IMR-90 (cell line): ENCODE measurements at regions not wholly inside any gene's neighbourhood (a gene's known extent, or its start where the extent isn't known, plus 50 kb on each side); places are given as distances from the start of the nearest gene placed in this dataset.

Source experiments
- ATAC-seq: fragments of 200-7000 bp; cut with Tn5 transposase; 2 replicates; pipeline ENCODE4 v1.9.1; 2020; ENCODE audit warnings: low read depth, mild to moderate bottlenecking, moderate library complexity
- BruUV-seq: library from RNA; stranded (reverse); fragments of 400-500 nt; replicated peaks from 2 replicates; lab custom pipeline; 2021; lab: Mats Ljungman, UMichigan
- CTCF ChIA-PET: fragments of 300-600 bp; formaldehyde crosslinking; extraction: SDS; loops from one replicate; lab custom pipeline; 2021; ENCODE audit warnings: antibody characterized with exemption; lab: Yijun Ruan, JAX
- POLR2A ChIA-PET: fragments of 300-600 bp; sonication (Branson Sonifier 250); formaldehyde crosslinking; loops from one replicate; lab custom pipeline; 2022; ENCODE audit warnings: antibody characterized with exemption; ENCODE audit not compliant: unreplicated experiment; lab: Charles Lee
- DNase-seq: peaks from one replicate; pipeline ENCODE4 v3.0.0; 2013
- H2AFZ ChIP-seq: replicated peaks from 2 replicates; pipeline ENCODE3; 2013; ENCODE audit warnings: low read length, mild to moderate bottlenecking; ENCODE audit not compliant: poor library complexity
- H2AK5ac ChIP-seq: 2 replicates; pipeline ENCODE4 v1.6.1; 2013; ENCODE audit warnings: low read depth, low read length, inconsistent platforms
- H2AK9ac ChIP-seq: replicated peaks from 2 replicates; pipeline ENCODE3; 2013; ENCODE audit warnings: mild to moderate bottlenecking, low read depth, low read length, moderate library complexity; ENCODE audit not compliant: poor library complexity
- H2BK120ac ChIP-seq: 2 replicates; pipeline ENCODE4 v1.6.1; 2013; ENCODE audit warnings: low read depth, low read length, inconsistent platforms
- H2BK15ac ChIP-seq: 3 replicates; pipeline ENCODE4 v1.6.1; 2013; ENCODE audit warnings: low read depth, low read length, inconsistent platforms
- H2BK20ac ChIP-seq: 2 replicates; pipeline ENCODE4 v1.6.1; 2013; ENCODE audit warnings: low read depth, mild to moderate bottlenecking, inconsistent platforms, low read length, moderate library complexity
- H2BK5ac ChIP-seq: 2 replicates; pipeline ENCODE4 v1.6.1; 2013; ENCODE audit warnings: mild to moderate bottlenecking, low read depth, low read length, inconsistent platforms; ENCODE audit not compliant: poor library complexity, severe bottlenecking
- H3K14ac ChIP-seq: replicated peaks from 2 replicates; pipeline ENCODE4 v1.6.1; 2013; ENCODE audit warnings: low read depth, low read length, inconsistent platforms
- H3K18ac ChIP-seq: 2 replicates; pipeline ENCODE4 v1.6.1; 2013; ENCODE audit warnings: low read depth, low read length, control low read depth
- H3K23ac ChIP-seq: 2 replicates; pipeline ENCODE4 v1.6.1; 2013; ENCODE audit warnings: low read depth, low read length, inconsistent platforms
- H3K27ac ChIP-seq: 2 replicates; pipeline ENCODE4 v1.5.1; 2013; ENCODE audit warnings: mild to moderate bottlenecking, control low read depth, low read length; ENCODE audit not compliant: insufficient read depth
- H3K27me3 ChIP-seq: 2 replicates; pipeline ENCODE4 v1.6.1; 2013; ENCODE audit warnings: low read length; ENCODE audit not compliant: control insufficient read depth, insufficient read depth
- H3K36me3 ChIP-seq: 2 replicates; pipeline ENCODE4 v1.6.1; 2013; ENCODE audit warnings: low read length, mixed read lengths; ENCODE audit not compliant: control insufficient read depth, insufficient read depth
- H3K4ac ChIP-seq: 2 replicates; pipeline ENCODE4 v1.6.1; 2013; ENCODE audit warnings: low read depth, low read length, inconsistent platforms
- H3K4me1 ChIP-seq: 2 replicates; pipeline ENCODE4 v1.6.1; 2013; ENCODE audit warnings: low read length, mixed read lengths; ENCODE audit not compliant: control insufficient read depth, insufficient read depth
- H3K4me2 ChIP-seq: 2 replicates; pipeline ENCODE4 v1.6.1; 2013; ENCODE audit warnings: low read depth, mild to moderate bottlenecking, control low read depth, low read length, moderate library complexity
- H3K4me3 ChIP-seq: 2 replicates; pipeline ENCODE4 v1.5.1; 2013; ENCODE audit warnings: low read depth, mild to moderate bottlenecking, control low read depth, low read length, moderate library complexity; ENCODE audit not compliant: insufficient read depth
- H3K56ac ChIP-seq: 2 replicates; pipeline ENCODE4 v1.6.1; 2013; ENCODE audit warnings: low read length, inconsistent platforms; ENCODE audit not compliant: insufficient read depth; ENCODE audit errors: extremely low read depth
- H3K79me1 ChIP-seq, 2 experiments: 2 replicates each; pipeline ENCODE4 v1.6.1; 2013; ENCODE audit warnings: low read length in 2 of 2, inconsistent platforms in 1 of 2, low read depth in 1 of 2
- H3K9ac ChIP-seq: 2 replicates; pipeline ENCODE4 v1.6.1; 2013; ENCODE audit warnings: low read depth, low read length, control low read depth
- H3K9me1 ChIP-seq: 2 replicates; pipeline ENCODE4 v1.6.1; 2013; ENCODE audit warnings: low read length, inconsistent platforms; ENCODE audit not compliant: insufficient read depth
- H3K9me3 ChIP-seq: 2 replicates; pipeline ENCODE4 v1.6.1; 2013; ENCODE audit warnings: low read length; ENCODE audit not compliant: control insufficient read depth, insufficient read depth
- H4K20me1 ChIP-seq: 2 replicates; pipeline ENCODE4 v1.6.1; 2013; ENCODE audit warnings: low read length, inconsistent platforms; ENCODE audit not compliant: insufficient read depth
- H4K5ac ChIP-seq: 2 replicates; pipeline ENCODE4 v1.6.1; 2013; ENCODE audit warnings: mild to moderate bottlenecking, low read depth, low read length, control low read depth
- H4K8ac ChIP-seq, 2 experiments: 2 replicates each; pipeline ENCODE4 v1.6.1; 2013; ENCODE audit warnings: low read depth in 2 of 2, low read length in 2 of 2, control low read depth in 1 of 2, inconsistent platforms in 1 of 2
- H4K91ac ChIP-seq: 2 replicates; pipeline ENCODE4 v1.6.1; 2013; ENCODE audit warnings: low read depth, low read length, inconsistent platforms; ENCODE audit not compliant: insufficient read depth
- BHLHE40 ChIP-seq: fragments of 150-350 bp; IDR thresholded peaks from 2 replicates; pipeline ENCODE4 v1.6.1; 2016; ENCODE audit warnings: mild to moderate bottlenecking, low read depth, low read length
- CEBPB ChIP-seq: IDR thresholded peaks from 2 replicates; pipeline ENCODE4 v1.6.1; 2012; ENCODE audit warnings: low read depth, low read length, improper control_type of control experiment
- CHD1 ChIP-seq: IDR thresholded peaks from 2 replicates; pipeline ENCODE4 v1.6.1; 2012; ENCODE audit warnings: low read depth, low read length, improper control_type of control experiment
- MAFK ChIP-seq: IDR thresholded peaks from 2 replicates; pipeline ENCODE4 v1.6.1; 2012; ENCODE audit warnings: low read depth, low read length, improper control_type of control experiment
- MAZ ChIP-seq: IDR thresholded peaks from 2 replicates; pipeline ENCODE4 v1.6.1; 2012; ENCODE audit warnings: low read depth, mild to moderate bottlenecking, low read length, improper control_type of control experiment, moderate library complexity, borderline replicate concordance
- MXI1 ChIP-seq: IDR thresholded peaks from 2 replicates; pipeline ENCODE4 v1.6.1; 2012; ENCODE audit warnings: low read depth, mild to moderate bottlenecking, low read length, moderate library complexity, borderline replicate concordance
- NFE2L2 ChIP-seq: fragments of 150-350 bp; IDR thresholded peaks from 2 replicates; pipeline ENCODE4 v1.6.1; 2016; ENCODE audit warnings: low read depth, mild to moderate bottlenecking, low read length
- POLR2A ChIP-seq: IDR thresholded peaks from 2 replicates; pipeline ENCODE4 v1.6.1; 2012; ENCODE audit warnings: mild to moderate bottlenecking, low read depth, low read length
- RAD21 ChIP-seq: IDR thresholded peaks from 2 replicates; pipeline ENCODE4 v1.6.1; 2012; ENCODE audit warnings: low read length, improper control_type of control experiment
- RFX5 ChIP-seq: IDR thresholded peaks from 2 replicates; pipeline ENCODE4 v1.8.0; 2012; ENCODE audit warnings: low read depth, mild to moderate bottlenecking, low read length, moderate library complexity
- SMC3 ChIP-seq: fragments of 150-350 bp; IDR thresholded peaks from 2 replicates; pipeline ENCODE4 v1.6.1; 2016; ENCODE audit warnings: low read depth, mild to moderate bottlenecking, antibody characterized with exemption, low read length, moderate library complexity
- WGBS, 2 experiments: methylation state at CpG; one replicate each; pipeline versions ENCODE4 v1.1.5 to v1.1.7; 2013; ENCODE audit warnings: missing lambda C conversion rate in 2 of 2; ENCODE audit not compliant: insufficient read length in 1 of 2; ENCODE audit errors: extremely low coverage in 2 of 2; 5-methylcytosine and 5-hydroxymethylcytosine counted together
- dilution Hi-C: fragments of 300-500 bp; cut with HindIII; formaldehyde crosslinking; loops from one replicate; pipeline ENCODE4 v1.14.3; 2018; ENCODE audit warnings: low sequenced_read_pairs; ENCODE audit not compliant: unreplicated experiment
- in situ Hi-C: fragments of 300-500 bp; cut with MboI; formaldehyde crosslinking; loops from 3 replicates; pipeline ENCODE4 v1.14.3; 2019; ENCODE audit warnings: low sequenced_read_pairs, inconsistent platforms, mixed read lengths
- intact Hi-C: fragments of 100-400 bp; cut with micrococcal nuclease; formaldehyde crosslinking; loops from 2 replicates; pipeline ENCODE4 v1.10.0; 2022
- TF ChIP-seq, protein P1 (sequence below): fragments of 150-350 bp; IDR thresholded peaks from 2 replicates; pipeline ENCODE4 v1.6.1; 2016; ENCODE audit warnings: low read depth, mild to moderate bottlenecking, low read length, moderate library complexity, borderline replicate concordance
- TF ChIP-seq, protein P2 (sequence below): fragments of 150-350 bp; IDR thresholded peaks from 2 replicates; pipeline ENCODE4 v1.6.1; 2017; ENCODE audit warnings: mild to moderate bottlenecking, antibody characterized with exemption, low read length, low read depth

DNA sequence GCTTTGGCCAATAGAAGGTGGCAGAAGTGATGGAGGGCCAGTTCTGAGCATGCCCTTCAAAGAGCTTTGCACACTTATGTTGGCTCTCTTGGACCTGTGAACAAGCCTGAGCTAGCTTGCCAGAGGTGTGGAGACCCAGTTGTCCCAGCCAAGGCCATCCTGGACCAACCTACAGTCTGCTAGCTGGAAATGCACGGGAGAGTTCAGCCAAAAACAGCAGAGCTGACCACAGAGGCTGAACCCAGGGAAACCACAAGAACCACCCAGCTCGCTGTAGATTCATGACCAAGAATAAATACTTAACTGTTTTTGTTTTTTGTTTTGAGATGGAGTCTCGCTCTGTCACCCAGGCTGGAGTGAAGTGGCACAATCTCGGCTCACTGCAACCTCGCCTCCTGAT lies 65.4 kb upstream of the HAND1 start:
- no peak overlapping the region for H3K23ac ChIP-seq
- no peak overlapping the region for H3K14ac ChIP-seq
- no peaks in the 10 kb centered on the region for H3K4me1 ChIP-seq
- no peak overlapping the region for H3K4ac ChIP-seq
- ChIA-PET POLR2A (no interaction called here), CTCF (interaction anchor here (1.0 kb wide), 1 partner anchor 22 kb away, joined by 4 read pairs; no protein-coding TSS in a partner anchor)
- H2BK5ac ChIP-seq: no peak overlapping the region
- H2BK20ac ChIP-seq: no peak overlapping the region
- H3K4me2 ChIP-seq: no peak overlapping the region
- in situ Hi-C loops (no loop called here), intact Hi-C loops (no loop called here), dilution Hi-C loops (no loop called here)
- no peak overlapping the region for H3K27ac ChIP-seq
- no peak overlapping the region for H2AK5ac ChIP-seq
- no peak overlapping the region for H3K56ac ChIP-seq
- H3K18ac ChIP-seq: no peak overlapping the region
- no peaks in the 10 kb centered on the region for H3K79me1 ChIP-seq
- peaks cover 31% of the 10 kb centered on the region for H3K27me3 ChIP-seq
- H2AFZ ChIP-seq: no peak overlapping the region
- no TSS peak for BruUV-seq
- DNase-seq: no peak
- H2AK9ac ChIP-seq: no peak overlapping the region
- H3K9ac ChIP-seq: no peak overlapping the region
- H3K36me3 ChIP-seq: no peaks in the 10 kb centered on the region
- no peaks in the 10 kb centered on the region for H3K9me3 ChIP-seq
- TF ChIP-seq MAFK (no peak), SMC3 (no peak), RAD21 (no peak), POLR2A (no peak), RFX5 (no peak), MXI1 (no peak), CEBPB (no peak), NFE2L2 (no peak), CHD1 (no peak), BHLHE40 (no peak), MAZ (no peak)
- TF ChIP-seq, protein P1, sequence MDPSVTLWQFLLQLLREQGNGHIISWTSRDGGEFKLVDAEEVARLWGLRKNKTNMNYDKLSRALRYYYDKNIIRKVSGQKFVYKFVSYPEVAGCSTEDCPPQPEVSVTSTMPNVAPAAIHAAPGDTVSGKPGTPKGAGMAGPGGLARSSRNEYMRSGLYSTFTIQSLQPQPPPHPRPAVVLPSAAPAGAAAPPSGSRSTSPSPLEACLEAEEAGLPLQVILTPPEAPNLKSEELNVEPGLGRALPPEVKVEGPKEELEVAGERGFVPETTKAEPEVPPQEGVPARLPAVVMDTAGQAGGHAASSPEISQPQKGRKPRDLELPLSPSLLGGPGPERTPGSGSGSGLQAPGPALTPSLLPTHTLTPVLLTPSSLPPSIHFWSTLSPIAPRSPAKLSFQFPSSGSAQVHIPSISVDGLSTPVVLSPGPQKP: no peak
- TF ChIP-seq, protein P2, sequence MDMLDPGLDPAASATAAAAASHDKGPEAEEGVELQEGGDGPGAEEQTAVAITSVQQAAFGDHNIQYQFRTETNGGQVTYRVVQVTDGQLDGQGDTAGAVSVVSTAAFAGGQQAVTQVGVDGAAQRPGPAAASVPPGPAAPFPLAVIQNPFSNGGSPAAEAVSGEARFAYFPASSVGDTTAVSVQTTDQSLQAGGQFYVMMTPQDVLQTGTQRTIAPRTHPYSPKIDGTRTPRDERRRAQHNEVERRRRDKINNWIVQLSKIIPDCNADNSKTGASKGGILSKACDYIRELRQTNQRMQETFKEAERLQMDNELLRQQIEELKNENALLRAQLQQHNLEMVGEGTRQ: no peak
- H4K8ac ChIP-seq: no peak overlapping the region
- H4K91ac ChIP-seq: no peak overlapping the region
- no peak overlapping the region for H4K5ac ChIP-seq
- no peak overlapping the region for H3K4me3 ChIP-seq
- no peak for ATAC-seq
- no peak overlapping the region for H2BK120ac ChIP-seq
- no peaks in the 10 kb centered on the region for H3K9me1 ChIP-seq
- 83% methylated on average over 3 of the region's 5 CpGs; no CpG with 5 or more reads in 1 of the 2 experiments for WGBS, 2 experiments
- H2BK15ac ChIP-seq: no peak overlapping the region
- 0 out of 2 replicates have a peak, but pooled peaks cover 3% of the 10 kb centered on the region for H4K20me1 ChIP-seq
